ENCODE measurements at regions not wholly inside any gene's neighbourhood (a gene's known extent, or its start where the extent isn't known, plus 50 kb on each side); places are given as distances from the start of the nearest gene placed in this dataset.

GRCh38 chr6:8218861-8219260, 116.5 kb upstream of the EEF1E1 start:
- no peak for DNase-seq (ENCODE audit: low read depth, low spot score)

- no peak for DNase-seq (ENCODE audit: low read depth, low spot score)
Measured at GRCh38 chr6:8215631-8216030, 113.3 kb upstream of the EEF1E1 start.

- DNase-seq (ENCODE audit: low read depth, low spot score), result no peak
Measured at GRCh38 chr6:8213995-8214394, 111.6 kb upstream of the EEF1E1 start.

- DNase-seq (ENCODE audit: low read depth, low spot score), result no peak
Measured at GRCh38 chr6:8212720-8213434, 110.5 kb upstream of the EEF1E1 start.

GRCh38 chr6:8207869-8208191, 105.5 kb upstream of the EEF1E1 start:
- no peak for DNase-seq (ENCODE audit: low read depth, low spot score)

- no peak for DNase-seq (ENCODE audit: low read depth, low spot score)
Measured at GRCh38 chr6:8207191-8207868, 105.0 kb upstream of the EEF1E1 start.

- DNase-seq (ENCODE audit: low read depth, low spot score), result no peak
Measured at GRCh38 chr6:8203337-8203736, 101.0 kb upstream of the EEF1E1 start.

GRCh38 chr6:8201679-8202078, 99.3 kb upstream of the EEF1E1 start:
- DNase-seq (ENCODE audit: low read depth, low spot score), result no peak

- no peak for DNase-seq (ENCODE audit: low read depth, low spot score)
Measured at GRCh38 chr6:8200255-8200654, 97.9 kb upstream of the EEF1E1 start.

GRCh38 chr6:8195714-8196102, 93.4 kb upstream of the EEF1E1 start:
- DNase-seq (ENCODE audit: low read depth, low spot score), result no peak

- DNase-seq (ENCODE audit: low read depth, low spot score), result no peak
Measured at GRCh38 chr6:8195040-8195713, 92.8 kb upstream of the EEF1E1 start.

- DNase-seq (ENCODE audit: low read depth, low spot score), result no peak
Measured at GRCh38 chr6:8194490-8194889, 92.1 kb upstream of the EEF1E1 start.

- DNase-seq (ENCODE audit: low read depth, low spot score), result no peak
Measured at GRCh38 chr6:8193541-8193940, 91.2 kb upstream of the EEF1E1 start.

- no peak for DNase-seq (ENCODE audit: low read depth, low spot score)
Measured at GRCh38 chr6:8192597-8192996, 90.2 kb upstream of the EEF1E1 start.

- no peak for DNase-seq (ENCODE audit: low read depth, low spot score)
Measured at GRCh38 chr6:8192067-8192466, 89.7 kb upstream of the EEF1E1 start.

- no peak for DNase-seq (ENCODE audit: low read depth, low spot score)
Measured at GRCh38 chr6:8191629-8192028, 89.3 kb upstream of the EEF1E1 start.

- no peak for DNase-seq (ENCODE audit: low read depth, low spot score)
Measured at GRCh38 chr6:8187209-8187608, 84.9 kb upstream of the EEF1E1 start.

GRCh38 chr6:8182902-8183665, 80.7 kb upstream of the EEF1E1 start:
- no peak for DNase-seq (ENCODE audit: low read depth, low spot score)

- DNase-seq (ENCODE audit: low read depth, low spot score), result no peak
Measured at GRCh38 chr6:8181951-8182845, 79.8 kb upstream of the EEF1E1 start.

- no peak for DNase-seq (ENCODE audit: low read depth, low spot score)
Measured at GRCh38 chr6:8181160-8181881, 79.0 kb upstream of the EEF1E1 start.
